DMS153 (cell line): ENCODE measurements at regions not wholly inside any gene's neighbourhood (a gene's known extent, or its start where the extent isn't known, plus 50 kb on each side); places are given as distances from the start of the nearest gene placed in this dataset.

Experiments used
- DNase-seq: peaks from one replicate; lab custom pipeline; 2025; lab: John Stamatoyannopoulos, UW

DNA sequence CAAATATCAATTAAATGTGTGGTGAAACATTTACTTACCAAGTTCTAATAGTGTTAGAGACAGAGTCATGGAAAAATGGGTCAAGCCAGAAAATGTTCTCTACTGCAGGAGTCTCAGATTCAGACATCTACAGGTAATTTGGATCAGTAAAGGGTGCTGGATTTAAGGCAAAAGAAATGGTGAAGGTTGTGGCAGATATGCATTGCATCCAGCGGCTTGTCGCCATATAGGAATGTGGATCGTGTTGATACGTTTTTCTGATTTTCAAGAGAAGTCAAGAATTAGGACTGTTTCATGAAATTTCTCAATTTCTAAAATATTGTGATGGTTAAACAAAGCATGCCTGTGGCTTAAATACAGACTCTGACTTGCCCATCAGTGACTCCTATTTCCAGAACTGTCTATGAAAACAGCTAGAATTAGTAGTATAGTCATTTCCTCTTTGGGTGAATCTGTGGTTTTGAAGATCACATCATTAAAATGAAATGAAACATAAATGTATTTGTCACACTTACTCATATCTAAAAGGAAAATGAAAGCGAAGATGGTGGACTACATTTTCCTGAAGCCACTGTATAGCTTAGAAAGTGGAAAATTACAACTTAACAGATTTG is 110.1 kb upstream of the VEGFC start:
- no peak for DNase-seq

DNA sequence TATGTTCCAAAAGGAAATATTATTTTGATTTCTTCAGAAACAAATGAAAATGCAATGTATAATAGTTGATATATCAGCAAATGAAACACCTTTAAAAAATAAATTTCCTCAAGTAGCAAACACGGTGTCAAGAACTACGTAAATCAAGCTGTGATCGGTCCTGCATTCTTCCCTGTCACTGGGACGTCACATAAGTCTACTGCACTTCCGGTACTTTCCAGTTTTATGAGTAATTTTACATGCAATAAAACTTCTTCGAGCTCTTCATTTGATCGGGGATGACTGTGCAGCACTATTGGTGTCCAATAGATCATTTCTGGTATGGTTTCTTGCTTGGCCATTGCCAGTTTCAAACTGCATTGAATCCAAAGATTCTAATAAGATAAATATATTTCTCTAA is 114.0 kb upstream of the VEGFC start:
- DNase-seq, result no peak

DNA sequence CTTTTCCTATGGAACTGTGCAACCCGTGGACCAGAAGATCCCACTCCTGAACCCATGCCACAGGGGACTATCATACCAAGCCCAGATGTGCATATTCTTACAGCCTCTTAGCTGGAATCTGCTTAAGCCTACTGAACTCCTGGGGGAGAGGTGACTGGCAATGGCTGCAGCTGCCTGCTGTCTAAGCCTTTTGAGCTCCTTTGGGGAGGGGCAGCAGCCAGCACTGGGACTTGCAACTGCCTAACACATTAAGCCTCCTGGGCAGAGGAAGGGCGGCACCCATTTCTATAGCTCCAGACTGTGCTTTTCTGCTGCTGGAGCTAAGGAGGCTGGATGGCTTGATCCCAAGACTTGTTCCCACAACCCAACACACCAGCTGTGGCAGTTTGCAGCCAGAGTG is 117.9 kb upstream of the VEGFC start:
- DNase-seq, result no peak

DNA sequence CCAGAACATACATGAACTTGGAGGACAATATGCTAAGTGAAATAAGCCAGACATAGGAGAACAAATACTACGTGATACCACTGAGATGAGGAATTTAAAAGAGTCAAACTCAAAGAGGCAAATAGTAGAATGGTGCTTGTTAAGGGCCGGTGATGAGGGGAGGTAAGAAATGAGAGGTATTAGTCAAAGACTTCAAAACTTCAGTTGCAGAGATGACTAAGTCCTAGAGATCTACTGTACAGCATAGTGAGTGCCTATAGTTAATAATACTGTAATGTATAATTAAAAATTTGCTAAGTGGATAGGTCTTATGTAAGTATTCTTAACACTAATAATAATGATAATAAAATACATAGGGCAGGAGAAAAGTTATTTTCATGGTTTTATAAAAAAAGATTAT is 126.9 kb upstream of the VEGFC start:
- no peak for DNase-seq

DNA sequence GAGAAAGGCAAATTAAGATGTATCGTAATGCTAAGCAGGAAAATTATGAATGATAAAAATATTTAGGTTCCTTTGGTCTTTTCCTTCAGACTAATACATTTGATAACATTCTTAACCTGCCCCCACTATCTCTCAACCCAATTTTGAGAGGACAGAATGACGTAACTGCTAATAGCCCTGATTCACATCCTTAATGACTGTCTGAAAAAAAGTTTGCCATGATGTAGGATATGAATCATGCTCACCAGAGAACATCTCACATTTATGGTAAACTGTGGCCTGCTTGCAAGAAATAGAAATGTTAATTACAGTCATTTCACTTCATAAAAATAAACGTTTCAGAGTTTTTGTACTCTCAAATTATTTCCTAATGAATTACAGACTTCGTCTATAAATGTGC is 128.0 kb upstream of the VEGFC start:
- no peak for DNase-seq

DNA sequence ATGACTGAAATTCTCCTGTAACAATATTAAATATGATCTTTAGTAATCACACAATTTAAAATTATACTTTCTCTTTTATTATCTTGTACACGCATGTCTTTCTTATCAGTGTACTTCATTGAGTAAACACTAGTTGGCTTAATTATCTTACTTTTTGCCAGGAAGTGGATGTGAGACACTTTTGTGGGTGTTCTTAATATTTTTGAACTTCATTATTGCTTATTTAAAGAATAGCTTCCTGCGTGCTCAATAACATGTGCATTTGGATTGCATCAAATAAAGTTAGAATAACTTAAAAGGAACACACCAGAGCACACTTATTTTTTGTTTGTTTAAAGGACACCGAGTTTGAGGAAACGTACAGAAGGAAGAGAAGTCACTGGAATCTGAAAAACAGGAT is 128.5 kb upstream of the VEGFC start:
- DNase-seq, result no peak

DNA sequence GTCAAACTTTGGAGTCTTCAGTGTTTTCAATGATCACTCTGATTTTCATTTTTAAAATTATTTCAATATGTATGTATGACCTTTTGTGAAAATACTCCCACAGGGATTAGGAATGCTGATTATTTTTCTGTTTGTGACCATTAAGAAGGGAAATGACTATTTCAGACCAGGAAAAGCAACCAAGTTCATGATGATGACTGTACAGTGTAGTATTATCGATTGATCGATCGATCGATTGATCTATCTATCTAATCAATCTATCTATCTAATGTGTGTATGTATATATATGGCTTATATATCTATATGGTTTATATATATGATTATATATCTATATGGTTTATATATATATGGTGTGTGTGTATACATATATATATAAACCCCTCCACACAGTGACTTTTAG is 131.5 kb upstream of the VEGFC start:
- DNase-seq, result no peak

DNA sequence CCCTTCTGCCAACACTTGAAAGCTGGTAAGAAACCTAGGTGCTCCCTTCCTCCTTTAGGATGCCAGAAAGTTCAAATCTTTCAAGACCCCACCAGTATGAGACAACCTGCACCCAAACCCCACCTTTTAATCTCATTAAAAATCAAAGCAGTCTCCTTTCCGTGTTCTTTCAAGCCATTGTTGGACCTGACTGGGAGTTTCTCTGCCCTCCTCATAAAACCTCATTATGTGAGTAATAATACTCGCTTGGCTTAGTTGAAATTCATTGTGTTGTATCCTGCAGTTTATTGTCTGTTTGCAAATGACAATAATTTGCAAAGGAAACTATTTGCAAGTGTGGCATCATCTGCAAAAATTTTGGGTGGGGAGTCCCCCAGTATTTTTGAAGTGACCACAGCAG is 133.2 kb upstream of the VEGFC start:
- no peak for DNase-seq

DNA sequence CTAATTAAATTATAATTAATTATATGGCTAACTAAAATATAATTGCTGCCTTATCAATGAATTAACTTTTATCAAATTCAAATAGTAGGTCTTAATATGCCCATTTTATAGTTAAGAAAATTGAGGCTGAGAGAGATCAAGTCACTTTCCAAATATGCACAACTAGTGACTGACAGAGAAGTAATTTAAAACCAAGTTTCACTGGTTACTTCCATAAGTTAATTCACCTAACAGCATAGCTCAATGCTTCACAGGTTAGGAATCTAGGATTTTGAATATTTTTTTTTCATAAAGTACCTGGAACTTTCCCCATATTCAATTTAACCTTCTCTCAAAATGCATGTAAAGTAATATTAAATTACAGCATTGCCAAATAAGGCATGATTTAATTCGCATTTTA is 134.4 kb upstream of the VEGFC start:
- no peak for DNase-seq

DNA sequence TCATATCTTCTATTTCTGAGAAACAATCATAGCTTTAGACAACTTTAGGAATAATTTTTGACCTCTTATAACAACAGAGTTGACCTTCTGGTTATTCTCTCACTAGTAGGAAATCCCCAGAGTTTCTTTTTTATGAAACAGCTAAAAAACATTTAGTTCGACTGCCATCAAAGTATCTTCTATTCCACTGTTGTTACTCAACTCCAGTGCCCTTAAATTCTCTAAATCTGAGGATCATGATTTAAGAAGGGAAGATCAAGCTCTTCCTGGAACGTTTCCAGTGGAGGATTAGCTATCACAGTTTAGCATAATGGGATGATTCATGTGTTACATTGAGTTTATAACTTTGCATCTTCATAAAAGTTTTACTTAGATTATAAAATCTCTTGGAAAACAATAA is 134.9 kb upstream of the VEGFC start:
- no peak for DNase-seq

DNA sequence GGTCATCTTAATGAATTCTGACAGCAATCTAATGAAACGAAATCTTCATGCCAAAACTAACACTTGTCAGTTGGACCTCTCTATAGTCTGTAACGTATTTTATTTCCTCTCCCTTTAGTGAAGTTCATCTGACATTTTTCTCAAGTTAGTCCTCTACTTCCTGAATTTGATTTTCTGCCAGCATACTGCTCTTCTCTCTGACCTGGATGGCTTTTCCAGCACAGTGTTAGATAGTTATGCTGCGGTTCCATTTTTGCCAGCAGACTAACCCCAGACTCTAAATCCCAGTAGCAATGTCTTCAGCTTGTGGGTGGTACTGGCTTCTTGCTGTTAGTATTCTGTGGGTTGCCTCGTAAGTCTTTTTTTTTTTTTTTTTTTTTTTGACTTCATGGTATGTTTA is 146.7 kb upstream of the VEGFC start:
- DNase-seq, result no peak

DNA sequence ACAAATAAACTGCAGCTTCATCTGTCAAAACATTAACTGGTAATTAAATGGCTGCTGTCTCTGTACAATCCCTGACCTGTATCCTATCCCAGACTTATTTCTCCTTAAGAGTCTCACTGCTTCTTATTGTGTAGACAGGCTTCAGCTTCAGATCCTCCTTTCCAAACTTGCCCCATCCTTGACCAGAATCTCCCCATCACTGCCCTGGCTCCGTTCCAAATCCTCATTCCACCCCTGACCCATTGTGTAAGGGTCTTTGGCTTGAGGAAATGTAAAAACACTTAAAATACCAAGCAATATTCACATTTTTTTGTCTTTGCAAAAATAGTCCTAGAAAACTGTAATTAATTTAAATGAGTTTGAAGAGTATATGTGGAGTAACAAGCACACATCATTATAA is 152.6 kb upstream of the VEGFC start:
- no peak for DNase-seq

DNA sequence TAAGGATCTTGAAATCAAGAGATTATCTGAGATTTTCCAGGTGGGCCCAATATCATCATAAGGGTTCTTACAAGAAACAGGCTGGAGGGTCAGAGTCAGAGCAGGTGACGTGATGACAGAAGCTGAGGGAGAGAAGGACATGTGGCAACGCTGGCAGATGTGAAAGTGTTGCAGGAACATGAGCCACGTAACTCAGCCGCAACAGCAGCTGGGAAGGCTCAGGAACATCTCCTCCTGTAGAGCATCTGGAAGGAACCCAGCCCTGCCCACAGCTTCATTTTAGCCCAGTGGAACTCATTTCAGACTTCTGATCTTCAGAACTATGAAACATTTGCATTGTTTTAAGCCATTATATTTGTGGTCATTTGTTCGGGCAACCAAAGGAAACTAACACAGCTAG is 156.3 kb upstream of the VEGFC start:
- DNase-seq, result no peak

DNA sequence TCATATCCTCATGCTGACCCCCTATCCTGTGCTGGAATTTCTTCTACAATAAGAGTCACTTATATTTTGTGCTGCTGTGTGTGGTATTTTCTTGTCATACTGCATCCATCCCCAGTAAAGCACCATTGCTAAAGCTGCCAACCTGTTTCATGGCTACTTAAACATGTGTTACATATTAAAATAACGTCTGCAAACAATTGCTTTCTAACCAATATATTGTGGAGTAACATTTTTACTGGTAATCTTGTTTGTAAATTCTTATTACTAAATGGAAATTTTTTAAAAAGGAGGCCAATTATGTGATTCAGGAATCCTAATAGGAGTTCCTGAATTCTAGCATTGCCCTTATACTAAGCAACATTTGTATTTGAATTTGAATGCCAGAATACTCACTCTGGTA is 160.3 kb upstream of the VEGFC start:
- DNase-seq, result no peak

DNA sequence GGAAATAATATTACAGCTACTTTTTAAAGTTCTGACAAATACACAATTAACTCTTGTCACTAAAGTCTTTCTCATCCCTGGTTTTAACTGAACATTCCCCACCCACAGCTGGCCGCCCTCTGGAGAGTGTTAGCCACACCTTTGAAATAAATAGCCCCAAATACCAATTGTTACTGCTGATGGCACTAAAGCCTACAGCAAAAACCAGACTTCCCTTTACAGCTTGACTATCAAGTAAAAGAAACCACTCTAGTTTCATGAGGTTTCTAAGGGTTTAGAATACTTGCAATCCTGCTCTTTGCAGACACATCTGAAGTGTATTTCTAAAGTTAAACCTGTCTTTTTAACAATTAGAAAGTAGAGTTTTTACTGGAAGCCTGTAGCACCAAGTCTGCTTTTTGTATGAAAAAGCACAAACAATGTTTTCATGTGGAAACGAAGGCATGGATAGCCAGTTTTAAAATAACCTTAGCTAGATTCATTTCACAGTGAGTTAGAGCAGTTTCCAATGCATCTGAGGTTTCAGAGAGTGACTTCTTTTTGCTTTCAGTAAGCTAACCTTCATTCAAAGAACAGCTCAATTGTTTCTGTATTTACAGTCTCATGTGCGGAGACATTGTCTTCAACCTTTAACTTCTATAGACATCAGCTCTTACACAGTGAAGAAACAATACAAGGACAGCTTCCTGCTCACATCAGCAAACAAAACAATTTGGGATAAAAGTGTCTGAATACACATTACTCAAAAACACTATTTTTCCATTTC is 164.8 kb upstream of the VEGFC start:
- no peak for DNase-seq

DNA sequence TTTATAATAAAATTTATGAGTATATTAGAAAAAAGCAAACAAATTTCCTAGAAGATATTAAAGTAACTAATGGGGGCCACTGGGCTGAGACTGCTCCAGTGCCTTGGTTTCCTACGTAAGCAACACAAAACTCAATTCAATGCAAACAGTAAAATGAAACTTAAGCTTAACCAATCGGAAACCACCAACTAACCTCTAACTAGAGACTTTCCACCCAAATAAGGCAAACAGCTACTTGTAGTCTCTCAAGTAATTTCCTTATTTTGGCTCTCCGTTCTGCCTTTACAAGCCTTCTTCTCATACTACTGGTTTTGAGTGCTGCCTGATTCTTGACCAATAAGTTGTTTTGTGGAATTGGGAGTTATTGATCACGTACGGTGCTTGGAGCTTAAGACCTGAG is 167.3 kb upstream of the VEGFC start:
- DNase-seq, result no peak

DNA sequence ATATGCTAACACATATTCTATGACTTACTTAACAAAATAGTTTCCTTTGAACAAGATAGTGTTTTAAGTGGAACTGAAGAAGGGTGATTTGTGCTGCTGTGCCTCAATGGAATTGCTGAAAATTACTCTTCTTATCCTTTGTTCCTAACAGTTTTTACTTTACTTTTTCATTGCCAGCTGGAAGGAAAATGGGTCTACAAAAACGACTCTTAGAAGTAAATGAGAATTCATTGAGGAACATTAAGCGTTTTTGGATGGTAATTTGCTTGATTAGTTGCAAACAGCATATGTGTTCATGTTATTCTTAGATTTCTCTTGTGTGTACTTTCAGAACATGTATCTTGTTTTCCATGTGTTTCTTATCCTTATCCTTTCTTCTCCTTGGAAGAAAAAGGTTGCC is 170.4 kb upstream of the VEGFC start:
- DNase-seq, result no peak

DNA sequence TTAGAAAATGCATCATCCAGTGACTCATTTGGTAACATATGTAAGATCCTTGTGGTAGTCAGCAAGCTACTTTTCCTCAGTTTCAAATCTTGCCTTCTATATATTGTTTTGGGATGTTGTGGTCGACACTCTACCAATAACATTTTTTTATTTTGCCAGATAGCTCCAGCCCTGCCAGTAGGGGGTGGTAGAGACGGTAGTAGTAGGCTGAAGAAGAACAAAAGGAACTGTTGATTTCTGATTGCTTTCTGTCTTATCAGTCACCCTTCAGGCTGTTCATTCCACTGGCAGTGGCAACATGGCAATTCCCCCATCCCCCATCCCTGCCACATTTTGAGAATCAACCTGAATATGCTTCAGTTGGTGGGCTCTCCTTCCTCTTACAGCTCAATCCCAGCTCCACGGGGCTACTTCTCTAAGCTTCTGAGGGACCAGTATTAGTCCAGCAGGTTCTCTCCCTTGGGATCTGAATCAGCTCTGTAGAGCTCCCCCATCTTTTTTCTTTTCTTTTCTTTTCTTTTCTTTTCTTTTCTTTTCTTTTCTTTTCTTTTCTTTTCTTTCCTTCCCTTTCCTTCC is 171.5 kb upstream of the VEGFC start:
- DNase-seq, result no peak

DNA sequence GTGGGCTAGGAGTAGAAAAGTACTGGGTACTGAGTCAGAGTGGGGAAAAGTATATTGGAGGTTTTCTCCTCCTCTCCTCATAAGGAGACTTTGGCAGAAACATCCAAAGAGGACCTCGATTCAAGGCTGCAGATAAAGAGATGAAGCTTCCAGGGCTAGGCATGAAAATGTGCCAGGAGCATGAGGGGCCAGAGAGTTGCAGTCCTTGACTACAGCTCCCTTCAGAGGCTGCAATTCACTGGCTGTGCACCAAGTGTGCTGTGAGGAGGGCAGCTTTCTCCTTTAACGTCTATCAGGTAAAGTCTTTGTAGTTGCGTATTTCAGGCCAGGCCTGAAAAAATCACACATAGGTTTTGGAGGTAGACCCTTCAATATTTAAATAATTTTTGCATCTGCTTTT is 174.9 kb upstream of the VEGFC start:
- no peak for DNase-seq

DNA sequence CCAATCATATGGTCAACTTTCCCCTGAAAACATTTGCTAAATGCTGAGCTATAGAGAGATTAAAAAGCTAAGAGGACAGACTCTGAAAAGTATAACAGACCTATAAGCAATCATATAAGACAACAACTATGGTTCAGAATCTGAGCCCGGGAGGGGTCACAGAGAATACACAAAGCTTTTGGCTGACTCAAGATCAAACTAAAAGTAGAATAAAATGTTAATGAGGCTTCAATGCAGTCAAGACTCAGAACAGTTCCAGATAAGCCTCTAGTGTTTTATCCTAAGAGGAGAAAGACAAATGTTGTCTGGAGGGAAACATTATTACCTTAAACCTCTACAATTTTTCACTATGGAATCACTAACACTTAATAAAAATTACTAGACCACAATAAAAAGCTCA is 175.4 kb upstream of the VEGFC start:
- no peak for DNase-seq

DNA sequence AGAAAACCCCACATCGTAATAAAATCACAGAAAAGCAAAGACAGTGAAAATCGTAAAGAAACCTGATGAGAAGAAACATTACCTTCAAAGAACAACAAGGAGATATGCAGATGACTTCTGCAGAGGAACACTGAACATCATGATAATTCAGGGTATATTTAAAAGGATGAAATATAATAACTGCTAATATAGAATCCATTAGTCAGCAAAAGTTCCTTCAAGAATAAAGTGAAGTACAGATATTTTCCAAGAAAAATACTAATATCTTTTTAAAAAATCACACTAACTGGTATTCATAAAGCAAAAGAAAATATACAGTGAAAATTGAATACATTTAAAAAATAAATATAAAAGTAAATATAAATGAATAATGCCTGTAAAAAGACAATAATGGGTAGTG is 176.3 kb upstream of the VEGFC start:
- DNase-seq, result no peak

DNA sequence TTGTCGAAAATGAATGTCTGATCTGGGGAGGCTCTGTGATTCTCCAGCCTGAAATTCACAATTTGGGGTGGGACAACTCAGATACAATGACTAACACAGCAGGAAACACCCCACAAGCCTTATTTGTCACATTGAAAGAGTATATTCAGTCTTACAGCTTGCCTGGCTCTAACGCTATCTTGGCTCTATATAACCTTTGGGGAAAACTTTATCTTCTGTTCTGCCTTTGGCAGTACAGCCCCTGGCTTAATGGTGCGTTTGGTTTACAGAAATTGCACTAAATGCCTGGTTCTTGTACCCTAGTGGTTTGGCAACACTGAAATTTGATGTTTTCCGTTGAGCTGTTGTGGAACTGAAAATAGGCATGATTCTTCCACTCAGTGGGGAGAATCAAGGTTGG is 178.1 kb upstream of the VEGFC start:
- DNase-seq, result no peak

DNA sequence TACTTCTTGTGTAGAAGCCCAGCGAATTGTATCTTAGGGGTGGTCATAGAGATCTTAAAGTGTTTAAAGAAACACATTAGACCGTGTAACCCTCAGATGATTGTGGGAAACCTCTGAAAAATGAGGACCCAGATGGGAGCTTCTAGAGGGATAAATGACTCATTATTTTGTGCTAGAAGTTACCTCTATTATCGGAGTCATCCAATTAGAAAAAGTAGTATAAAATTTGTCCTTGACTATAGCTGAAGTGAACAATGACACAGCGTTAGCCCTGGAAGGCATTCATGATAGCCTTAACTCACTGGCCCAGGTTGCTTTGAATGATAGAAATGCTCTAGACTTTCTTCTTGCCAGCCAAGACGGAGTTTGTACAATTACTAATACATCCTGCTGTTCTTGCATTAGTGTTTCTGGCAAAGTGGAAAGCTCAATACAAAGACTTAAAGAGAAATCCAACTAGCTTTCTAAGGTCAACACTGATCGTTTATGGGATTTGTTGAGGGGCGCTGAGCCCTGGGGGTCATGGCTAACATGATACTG is 178.9 kb upstream of the VEGFC start:
- no peak for DNase-seq

DNA sequence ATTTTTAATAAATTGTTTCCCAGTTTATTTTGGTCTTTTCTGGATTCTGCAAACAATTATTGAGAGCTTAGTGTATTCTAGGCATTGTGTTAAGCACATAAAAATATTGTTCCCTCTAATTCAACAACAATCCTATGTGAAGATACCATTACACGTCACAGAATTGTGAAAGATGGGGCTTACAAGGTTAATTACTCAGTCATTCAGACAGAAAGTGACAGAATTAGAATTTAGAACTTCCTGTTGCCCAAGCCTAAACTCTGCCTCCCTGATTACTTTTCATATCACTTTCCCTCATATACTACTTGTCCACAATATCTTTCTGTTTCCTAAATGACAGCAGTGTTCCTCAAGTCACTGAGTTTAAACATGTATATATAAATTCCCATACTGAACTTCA is 186.7 kb upstream of the VEGFC start:
- no peak for DNase-seq
